Stomach (tissue), 8 donors: ENCODE measurements at regions not wholly inside any gene's neighbourhood (a gene's known extent, or its start where the extent isn't known, plus 50 kb on each side); places are given as distances from the start of the nearest gene placed in this dataset.
A peak's percentile ranks its signal among the peaks of the same experiment; 100 is the strongest.

ENCODE experiments used
- DNase-seq, 2 donors: peaks; one replicate each; pipeline versions ENCODE4 v3.0.0 to v3.0.0-alpha.2; 2013 to 2019
- H3K27ac ChIP-seq, 5 donors: fragments of 200-600 bp in 4 of 5; sonication (generic) in 4 of 5; one replicate each; pipeline ENCODE4 v1.5.1; 2013 to 2019; ENCODE audit warnings: mild to moderate bottlenecking in 1 of 5, moderate library complexity in 1 of 5
- H3K27me3 ChIP-seq, 3 donors: fragments of 200-600 bp; sonication (generic); one replicate each; pipeline ENCODE4 v1.5.1; 2017 to 2019; ENCODE audit warnings: mixed run types in 1 of 3
- H3K36me3 ChIP-seq, 4 donors: fragments of 200-600 bp; sonication (generic); 1 replicate in 3 of 4; 2 replicates in 1 of 4; pipeline ENCODE4 v1.5.1; 2016 to 2019
- H3K4me1 ChIP-seq, 4 donors: fragments of 200-600 bp; sonication (generic); one replicate each; pipeline ENCODE4 v1.5.1; 2016 to 2019
- H3K4me3 ChIP-seq, 4 donors: fragments of 200-600 bp; sonication (generic) in 3 of 4; one replicate each; pipeline ENCODE4 v1.5.1; 2016 to 2019; ENCODE audit warnings: mild to moderate bottlenecking in 1 of 4
- H3K9me3 ChIP-seq, 4 donors: fragments of 200-600 bp; sonication (generic); one replicate each; pipeline ENCODE4 v1.5.1; 2016 to 2019
- CTCF ChIP-seq, 7 experiments: fragments of 450-650 bp in 4 of 7; fragments of 200-600 bp in 3 of 7; sonication (generic) in 3 of 7; IDR thresholded peaks; one replicate each; pipeline ENCODE4 v1.5.1; 2016 to 2019; ENCODE audit warnings: antibody characterized with exemption in 7 of 7, control low read depth in 2 of 7, mild to moderate bottlenecking in 1 of 7
- EP300 ChIP-seq: sonication (generic); formaldehyde crosslinking; IDR thresholded peaks from one replicate; pipeline ENCODE4 v1.6.1; 2017; ENCODE audit warnings: antibody characterized with exemption
- POLR2A ChIP-seq, 4 donors: fragments of 450-650 bp; IDR thresholded peaks; one replicate each; pipeline ENCODE4 v1.6.1; 2016; ENCODE audit warnings: antibody characterized with exemption in 4 of 4, control low read depth in 2 of 4, mild to moderate bottlenecking in 1 of 4, moderate library complexity in 1 of 4
- POLR2AphosphoS5 ChIP-seq, 3 donors: sonication (generic); formaldehyde crosslinking; IDR thresholded peaks; one replicate each; pipeline ENCODE4 v1.6.1; 2016; ENCODE audit warnings: antibody characterized with exemption in 3 of 3
- WGBS, 5 donors: extraction: QIAGEN DNeasy Blood & Tissue Kit in 3 of 5; methylation state at CpG; one replicate each; pipeline versions ENCODE4 v1.1.5 to v1.1.7; 2013 to 2018; 5-methylcytosine and 5-hydroxymethylcytosine counted together
- intact Hi-C: fragments of 100-400 bp; cut with DNase I; formaldehyde crosslinking; loops from one replicate; pipeline ENCODE4 v1.15.1; 2023; ENCODE audit warnings: low total_unique reads
- donor health status: healthy with polysubstance abuse.
- donor health status: Bipolar disorder and iron deficiency.
- donor health status: healthy.

- Histone ChIP-seq H3K9me3 (no peaks in the 10 kb centered on the region), H3K36me3 (no peaks in the 10 kb centered on the region), H3K27me3 (no peaks in the 10 kb centered on the region), H3K4me3 (no peak overlapping the region), H3K27ac (peak overlapping the region in 2 of 5 donors; percentile 36 to 38), H3K4me1 (peaks cover 0 to 23% (median 5%) of the 10 kb centered on the region in 4 donors)
- 39 to 44% (median 41%) methylated on average over 4 of the region's 4 CpGs for WGBS, 5 donors
- no peak for TF ChIP-seq POLR2AphosphoS5 (IDR thresholded peaks at IDR 0.05)
- TF ChIP-seq CTCF (IDR thresholded peaks at IDR 0.05), result no peak
- no peak for TF ChIP-seq EP300
- TF ChIP-seq POLR2A (IDR thresholded peaks at IDR 0.05), result no peak
- DNase-seq, result peak in 1 of 2 donors; percentile 37
- intact Hi-C loops, result no loop called here
Measured at GRCh38 chr12:75876832-75877762, 154.5 kb downstream of the PHLDA1 start.

- Histone ChIP-seq H3K4me3 (no peak overlapping the region), H3K27ac (no peak overlapping the region), H3K27me3 (no peaks in the 10 kb centered on the region), H3K4me1 (peaks cover 0 to 28% (median 5%) of the 10 kb centered on the region in 4 donors), H3K9me3 (no peaks in the 10 kb centered on the region), H3K36me3 (no peaks in the 10 kb centered on the region)
- TF ChIP-seq EP300, result no peak
- TF ChIP-seq CTCF (IDR thresholded peaks at IDR 0.05), result no peak
- TF ChIP-seq POLR2A (IDR thresholded peaks at IDR 0.05), result no peak
- TF ChIP-seq POLR2AphosphoS5 (IDR thresholded peaks at IDR 0.05), result no peak
- WGBS, 5 donors, result 56 to 83% (median 76%) methylated on average over 2 of the region's 2 CpGs
- DNase-seq, result no peak
- intact Hi-C loops, result no loop called here
Measured at GRCh38 chr12:75874441-75874840, 157.1 kb downstream of the PHLDA1 start.

- Histone ChIP-seq H3K9me3 (no peaks in the 10 kb centered on the region), H3K36me3 (no peaks in the 10 kb centered on the region), H3K27ac (no peak overlapping the region), H3K4me1 (peaks cover 0 to 19% (median 3%) of the 10 kb centered on the region in 4 donors), H3K27me3 (no peaks in the 10 kb centered on the region), H3K4me3 (no peak overlapping the region)
- DNase-seq, result no peak
- WGBS, 5 donors, result 68 to 79% (median 73%) methylated on average over 2 of the region's 2 CpGs
- intact Hi-C loops, result no loop called here
- no peak for TF ChIP-seq POLR2AphosphoS5 (IDR thresholded peaks at IDR 0.05)
- no peak for TF ChIP-seq POLR2A (IDR thresholded peaks at IDR 0.05)
Measured at GRCh38 chr12:75872762-75873161, 158.8 kb downstream of the PHLDA1 start.

GRCh38 chr12:75870878-75871277 is 160.7 kb downstream of the PHLDA1 start:
- intact Hi-C loops, result no loop called here

More at GRCh38 chr12:75870878-75871277, 160.7 kb downstream of the PHLDA1 start:
- 63 to 75% (median 68%) methylated on average over 2 of the region's 2 CpGs for WGBS, 5 donors
- Histone ChIP-seq H3K27me3 (no peaks in the 10 kb centered on the region), H3K9me3 (no peaks in the 10 kb centered on the region), H3K4me1 (peaks cover 0 to 5% (median 0%) of the 10 kb centered on the region in 4 donors), H3K4me3 (no peak overlapping the region), H3K36me3 (no peaks in the 10 kb centered on the region), H3K27ac (no peak overlapping the region)
- DNase-seq, result peak in 1 of 2 donors; percentile 28
- TF ChIP-seq POLR2AphosphoS5 (IDR thresholded peaks at IDR 0.05) (no peak), POLR2A (IDR thresholded peaks at IDR 0.05) (no peak), CTCF (IDR thresholded peaks at IDR 0.05) (no peak), EP300 (no peak)
